ENCODE measurements at regions not wholly inside any gene's neighbourhood (a gene's known extent, or its start where the extent isn't known, plus 50 kb on each side); places are given as distances from the start of the nearest gene placed in this dataset.

GRCh38 chr3:187594272-187594671 is 75.9 kb downstream of the SST start:
- TF ChIP-seq CTCF (conservative IDR thresholded peaks at IDR 0.05; ENCODE audit: low read length): no peak
- TF ChIP-seq EZH2phosphoT487 (IDR thresholded peaks at IDR 0.05; ENCODE audit: borderline replicate concordance): no peak

All from Loucy (cell line).